Skeletal muscle satellite cell (primary cell): ENCODE measurements at regions not wholly inside any gene's neighbourhood (a gene's known extent, or its start where the extent isn't known, plus 50 kb on each side); places are given as distances from the start of the nearest gene placed in this dataset.
A peak's percentile ranks its signal among the peaks of the same experiment; 100 is the strongest.

ENCODE experiments used
- H3K27me3 ChIP-seq: 2 replicates; pipeline ENCODE4 v1.7.0; 2013; ENCODE audit warnings: low read length; ENCODE audit not compliant: control insufficient read depth, insufficient read depth
- H3K36me3 ChIP-seq: 2 replicates; pipeline ENCODE4 v1.7.0; 2013; ENCODE audit warnings: mild to moderate bottlenecking, control low read depth, low read length; ENCODE audit not compliant: insufficient read depth
- H3K4me1 ChIP-seq: 2 replicates; pipeline ENCODE4 v1.7.0; 2013; ENCODE audit warnings: low read length; ENCODE audit not compliant: control insufficient read depth, insufficient read depth
- H3K4me2 ChIP-seq: 2 replicates; pipeline ENCODE4 v1.7.0; 2013; ENCODE audit warnings: mild to moderate bottlenecking, low read length
- H3K4me3 ChIP-seq: 2 replicates; pipeline ENCODE4 v1.7.0; 2013; ENCODE audit warnings: low read length
- H3K9ac ChIP-seq: 2 replicates; pipeline ENCODE4 v1.7.0; 2013; ENCODE audit warnings: mild to moderate bottlenecking, low read depth, low read length, moderate library complexity
- H3K9me3 ChIP-seq: replicated peaks from 2 replicates; pipeline ENCODE4 v1.7.0; 2013; ENCODE audit warnings: mild to moderate bottlenecking, control low read depth, low read length

GRCh38 chr18:66731890-66732289 is 128.0 kb upstream of the CDH19 start:
- no peaks in the 10 kb centered on the region for H3K36me3 ChIP-seq
- H3K4me3 ChIP-seq = no peak overlapping the region
- H3K4me2 ChIP-seq = no peak overlapping the region
- no peak overlapping the region for H3K9ac ChIP-seq
- H3K4me1 ChIP-seq = no peaks in the 10 kb centered on the region
- H3K27me3 ChIP-seq = no peaks in the 10 kb centered on the region
- H3K9me3 ChIP-seq = no peaks in the 10 kb centered on the region

- Histone ChIP-seq H3K4me2 (no peak overlapping the region), H3K27me3 (no peaks in the 10 kb centered on the region)
Observed at GRCh38 chr18:66729442-66730239, 125.8 kb upstream of the CDH19 start.

GRCh38 chr18:66728951-66729350 is 125.1 kb upstream of the CDH19 start:
- Histone ChIP-seq H3K4me2 (no peak overlapping the region), H3K27me3 (no peaks in the 10 kb centered on the region), H3K9ac (no peak overlapping the region), H3K4me1 (no peaks in the 10 kb centered on the region), H3K4me3 (no peak overlapping the region), H3K9me3 (no peaks in the 10 kb centered on the region), H3K36me3 (no peaks in the 10 kb centered on the region)

More at GRCh38 chr18:66729442-66730239, 125.8 kb upstream of the CDH19 start:
- Histone ChIP-seq H3K9me3 (no peaks in the 10 kb centered on the region), H3K36me3 (no peaks in the 10 kb centered on the region), H3K4me1 (no peaks in the 10 kb centered on the region), H3K4me3 (no peak overlapping the region), H3K9ac (no peak overlapping the region)

- no peaks in the 10 kb centered on the region for H3K36me3 ChIP-seq
- no peak overlapping the region for H3K4me3 ChIP-seq
- H3K4me2 ChIP-seq = no peak overlapping the region
- no peak overlapping the region for H3K9ac ChIP-seq
- H3K27me3 ChIP-seq = no peaks in the 10 kb centered on the region
- H3K9me3 ChIP-seq = no peaks in the 10 kb centered on the region
- no peaks in the 10 kb centered on the region for H3K4me1 ChIP-seq
Observed at GRCh38 chr18:66727991-66728390, 124.1 kb upstream of the CDH19 start.

GRCh38 chr18:66724664-66725356 is 120.9 kb upstream of the CDH19 start:
- Histone ChIP-seq H3K36me3 (no peaks in the 10 kb centered on the region), H3K4me3 (no peak overlapping the region), H3K4me1 (no peaks in the 10 kb centered on the region), H3K9ac (no peak overlapping the region), H3K4me2 (no peak overlapping the region), H3K27me3 (no peaks in the 10 kb centered on the region), H3K9me3 (no peaks in the 10 kb centered on the region)

GRCh38 chr18:66722671-66723070 is 118.8 kb upstream of the CDH19 start:
- no peaks in the 10 kb centered on the region for H3K36me3 ChIP-seq
- H3K27me3 ChIP-seq = no peaks in the 10 kb centered on the region
- H3K9ac ChIP-seq = no peak overlapping the region
- H3K9me3 ChIP-seq = no peaks in the 10 kb centered on the region
- no peak overlapping the region for H3K4me2 ChIP-seq
- no peaks in the 10 kb centered on the region for H3K4me1 ChIP-seq
- H3K4me3 ChIP-seq = no peak overlapping the region

- H3K4me1 ChIP-seq = no peaks in the 10 kb centered on the region
- H3K36me3 ChIP-seq = no peaks in the 10 kb centered on the region
- no peaks in the 10 kb centered on the region for H3K27me3 ChIP-seq
- no peaks in the 10 kb centered on the region for H3K9me3 ChIP-seq
- H3K4me2 ChIP-seq = no peak overlapping the region
- no peak overlapping the region for H3K4me3 ChIP-seq
- H3K9ac ChIP-seq = no peak overlapping the region
Observed at GRCh38 chr18:66708646-66709045, 104.8 kb upstream of the CDH19 start.

GRCh38 chr18:66707473-66707872 is 103.6 kb upstream of the CDH19 start:
- H3K36me3 ChIP-seq = no peaks in the 10 kb centered on the region
- no peak overlapping the region for H3K9ac ChIP-seq
- no peak overlapping the region for H3K4me2 ChIP-seq
- H3K27me3 ChIP-seq = no peaks in the 10 kb centered on the region
- no peak overlapping the region for H3K4me3 ChIP-seq
- H3K4me1 ChIP-seq = no peaks in the 10 kb centered on the region
- no peaks in the 10 kb centered on the region for H3K9me3 ChIP-seq

- no peak overlapping the region for H3K4me3 ChIP-seq
- H3K4me1 ChIP-seq = no peaks in the 10 kb centered on the region
- no peaks in the 10 kb centered on the region for H3K9me3 ChIP-seq
- H3K36me3 ChIP-seq = no peaks in the 10 kb centered on the region
- no peak overlapping the region for H3K9ac ChIP-seq
- H3K4me2 ChIP-seq = no peak overlapping the region
- no peaks in the 10 kb centered on the region for H3K27me3 ChIP-seq
Observed at GRCh38 chr18:66695281-66695680, 91.4 kb upstream of the CDH19 start.

- no peaks in the 10 kb centered on the region for H3K27me3 ChIP-seq
- H3K4me1 ChIP-seq = no peaks in the 10 kb centered on the region
- no peak overlapping the region for H3K4me3 ChIP-seq
- H3K9ac ChIP-seq = no peak overlapping the region
- no peak overlapping the region for H3K4me2 ChIP-seq
- H3K36me3 ChIP-seq = no peaks in the 10 kb centered on the region
- H3K9me3 ChIP-seq = no peaks in the 10 kb centered on the region
Observed at GRCh38 chr18:66694852-66695251, 91.0 kb upstream of the CDH19 start.

GRCh38 chr18:66687635-66688034 is 83.7 kb upstream of the CDH19 start:
- Histone ChIP-seq H3K9ac (no peak overlapping the region), H3K4me2 (no peak overlapping the region), H3K36me3 (no peaks in the 10 kb centered on the region), H3K4me1 (no peaks in the 10 kb centered on the region), H3K9me3 (no peaks in the 10 kb centered on the region), H3K4me3 (no peak overlapping the region), H3K27me3 (no peaks in the 10 kb centered on the region)

GRCh38 chr18:66682855-66683322 is 79.0 kb upstream of the CDH19 start:
- H3K4me2 ChIP-seq = peak overlapping the region; percentile 58
- H3K4me1 ChIP-seq = no peaks in the 10 kb centered on the region
- H3K27me3 ChIP-seq = no peaks in the 10 kb centered on the region
- H3K9ac ChIP-seq = no peak overlapping the region
- no peaks in the 10 kb centered on the region for H3K36me3 ChIP-seq
- H3K9me3 ChIP-seq = no peaks in the 10 kb centered on the region
- H3K4me3 ChIP-seq = peak overlapping the region; percentile 57
